ENCODE measurements at regions not wholly inside any gene's neighbourhood (a gene's known extent, or its start where the extent isn't known, plus 50 kb on each side); places are given as distances from the start of the nearest gene placed in this dataset.

DNA sequence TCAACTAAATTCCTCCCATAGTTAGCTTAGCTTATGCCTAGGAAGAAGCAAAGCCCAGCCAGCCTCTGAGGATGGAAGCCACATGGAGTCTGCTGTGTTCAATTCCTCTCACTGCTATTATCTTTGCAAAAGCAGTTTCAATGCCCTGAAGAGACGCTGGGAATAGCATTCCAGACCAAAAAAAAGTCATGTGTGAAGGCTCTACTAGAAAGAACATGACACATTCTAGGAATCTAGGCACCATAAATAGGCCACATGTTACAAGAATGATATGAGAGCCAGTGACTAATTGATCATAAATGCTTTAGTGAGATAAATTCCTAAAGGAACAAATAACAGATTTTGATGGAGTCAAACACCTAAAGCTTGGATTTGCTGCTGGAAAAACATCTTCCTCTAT lies 800.8 kb downstream of the TUSC7 start:
- no peak for TF ChIP-seq CTCF (IDR thresholded peaks at IDR 0.05; ENCODE audit: extremely low read depth, missing control alignments)
- DNase-seq (ENCODE audit: low spot score), result no peak

DNA sequence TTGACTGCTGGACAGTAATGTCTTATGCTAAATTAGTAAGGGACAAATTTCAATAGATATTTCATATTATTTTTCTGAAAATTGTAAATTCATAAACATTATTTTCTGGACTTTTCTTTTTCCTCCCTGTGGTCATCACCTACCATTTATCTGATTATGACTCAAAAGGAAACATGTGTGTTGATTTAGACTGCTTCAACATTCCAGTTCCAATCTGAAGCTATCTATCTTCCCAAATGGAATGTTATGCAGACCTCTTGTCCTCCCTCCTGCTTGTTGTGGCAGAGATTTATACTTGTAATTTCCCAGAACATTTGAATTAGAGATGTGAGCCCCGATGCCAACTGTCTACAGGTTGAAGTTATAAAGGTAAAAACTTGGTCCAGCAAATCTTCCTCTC lies 803.4 kb downstream of the TUSC7 start:
- no peak for TF ChIP-seq CTCF (IDR thresholded peaks at IDR 0.05; ENCODE audit: extremely low read depth, missing control alignments)
- no peak for DNase-seq (ENCODE audit: low spot score)

DNA sequence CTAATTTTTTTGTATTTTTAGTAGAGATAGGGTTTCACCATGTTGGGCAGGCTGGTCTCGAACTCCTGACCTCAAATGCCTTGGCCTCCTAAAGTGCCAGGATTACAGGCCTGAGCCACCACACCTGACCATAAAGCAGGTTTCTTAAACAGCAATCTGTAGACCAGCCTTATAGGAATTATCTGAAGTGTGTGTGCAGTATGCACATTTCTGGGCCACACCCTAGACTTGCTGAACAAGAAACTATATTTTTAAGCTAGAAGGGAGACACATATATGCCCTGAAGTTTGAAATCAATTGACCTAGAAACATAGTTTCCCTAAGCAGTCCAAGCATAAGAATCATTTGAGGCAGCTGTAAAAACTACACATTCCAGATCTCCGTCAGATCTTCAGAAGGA lies 805.7 kb downstream of the TUSC7 start:
- TF ChIP-seq CTCF (IDR thresholded peaks at IDR 0.05; ENCODE audit: extremely low read depth, missing control alignments), result no peak
- no peak for DNase-seq (ENCODE audit: low spot score)

GRCh38 chr3:117518364-117518763 lies 808.8 kb downstream of the TUSC7 start:
- TF ChIP-seq CTCF (IDR thresholded peaks at IDR 0.05; ENCODE audit: extremely low read depth, missing control alignments), result no peak
- no peak for DNase-seq (ENCODE audit: low spot score)

DNA sequence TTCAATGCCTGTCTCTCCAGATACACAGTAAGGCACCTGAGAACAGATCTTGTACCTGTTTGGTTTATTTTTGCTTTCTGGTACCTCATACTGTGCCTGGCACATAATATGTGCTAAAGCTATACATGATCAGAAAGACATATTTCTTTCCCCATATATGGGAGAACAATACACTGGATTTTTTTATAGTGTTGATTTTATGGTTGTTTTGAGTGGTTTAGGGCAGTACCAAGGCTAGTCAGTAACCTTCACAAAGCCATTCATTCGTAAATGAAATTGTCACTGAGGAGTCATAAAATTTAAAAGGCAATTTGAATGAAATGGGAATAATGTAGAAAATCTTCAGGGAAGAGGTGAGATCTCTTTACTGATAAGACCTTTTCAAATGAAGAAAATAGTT lies 810.2 kb downstream of the TUSC7 start:
- no peak for DNase-seq (ENCODE audit: low spot score)

GRCh38 chr3:117520582-117520981 lies 811.0 kb downstream of the TUSC7 start:
- no peak for TF ChIP-seq CTCF (IDR thresholded peaks at IDR 0.05; ENCODE audit: extremely low read depth, missing control alignments)
- DNase-seq (ENCODE audit: low spot score), result no peak

More for the DNA sequence above, 810.2 kb downstream of the TUSC7 start:
- TF ChIP-seq CTCF (IDR thresholded peaks at IDR 0.05; ENCODE audit: extremely low read depth, missing control alignments), result no peak

GRCh38 chr3:117523418-117523817 lies 813.8 kb downstream of the TUSC7 start:
- no peak for TF ChIP-seq CTCF (IDR thresholded peaks at IDR 0.05; ENCODE audit: extremely low read depth, missing control alignments)
- no peak for DNase-seq (ENCODE audit: low spot score)

Data from GM20000 (cell line).